NCI-H526 treated with DMSO at 0.1 percent for 48 hours (cell line): ENCODE measurements at regions not wholly inside any gene's neighbourhood (a gene's known extent, or its start where the extent isn't known, plus 50 kb on each side); places are given as distances from the start of the nearest gene placed in this dataset.

Experiments used
- DNase-seq: peaks from one replicate; lab custom pipeline; 2025; lab: John Stamatoyannopoulos, UW

GRCh38 chr11:95485115-95485900 is 254.3 kb upstream of the SESN3 start:
- DNase-seq: no peak

DNA sequence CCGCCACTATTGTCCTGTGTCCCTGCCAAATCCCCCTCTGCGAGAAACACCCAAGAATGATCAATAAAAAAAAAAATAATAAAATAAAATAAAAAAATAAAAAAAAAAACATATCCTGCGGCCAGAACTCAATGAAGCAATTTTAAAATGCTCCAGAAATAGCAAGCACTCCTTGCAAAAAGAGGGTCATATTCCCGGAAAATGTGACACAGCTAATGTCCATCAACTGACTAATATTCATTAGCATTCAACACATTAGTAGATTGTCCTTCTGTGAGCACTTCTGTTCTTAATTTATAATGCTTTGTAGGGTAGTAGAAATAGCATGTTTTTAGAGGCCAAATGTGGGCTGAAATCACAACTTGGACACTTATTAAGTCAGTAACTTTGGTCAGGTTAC is 252.3 kb upstream of the SESN3 start:
- no peak for DNase-seq

DNA sequence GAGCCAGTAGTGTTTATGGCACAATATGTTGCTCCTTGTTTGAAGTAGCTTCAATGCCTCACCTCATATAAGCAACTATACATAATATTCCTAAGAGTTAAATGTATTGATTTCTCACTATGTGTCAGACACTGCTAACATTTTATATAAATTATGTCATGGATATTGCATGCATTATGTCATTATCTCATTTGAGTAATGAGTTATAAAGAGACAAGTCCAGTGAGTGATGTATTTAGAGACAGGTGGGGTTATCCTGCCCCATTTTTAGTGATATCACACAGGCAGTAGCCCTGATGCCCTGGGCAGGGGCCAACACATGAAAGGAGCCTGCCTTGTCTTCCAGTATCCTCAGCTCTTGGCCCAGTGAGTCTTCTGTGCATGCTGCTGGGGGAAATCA is 247.0 kb upstream of the SESN3 start:
- DNase-seq: no peak

- DNase-seq: no peak
Measured at GRCh38 chr11:95469258-95469657, 238.3 kb upstream of the SESN3 start.

GRCh38 chr11:95466416-95466815 is 235.4 kb upstream of the SESN3 start:
- DNase-seq: no peak

- DNase-seq: no peak
Measured at GRCh38 chr11:95465887-95466286, 234.9 kb upstream of the SESN3 start.

DNA sequence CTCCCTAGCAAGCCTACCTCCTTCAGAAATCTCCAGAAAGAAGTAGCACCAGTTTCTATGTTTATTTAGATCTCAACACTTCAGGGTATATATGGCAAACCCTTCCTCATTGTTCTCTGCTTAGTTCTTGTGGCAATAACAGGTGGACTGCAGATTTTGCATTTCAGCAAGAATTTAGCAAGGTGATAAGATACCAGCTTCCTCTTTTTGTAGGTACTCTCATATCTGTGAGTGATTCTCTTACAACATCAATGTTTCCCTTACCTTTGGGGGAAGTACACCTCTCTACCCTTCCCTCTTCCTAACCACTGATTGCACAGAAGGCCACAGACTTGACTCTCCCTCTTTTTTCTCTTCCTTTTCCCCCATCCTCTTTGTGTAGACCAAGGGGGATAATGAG is 230.9 kb upstream of the SESN3 start:
- DNase-seq: no peak

DNA sequence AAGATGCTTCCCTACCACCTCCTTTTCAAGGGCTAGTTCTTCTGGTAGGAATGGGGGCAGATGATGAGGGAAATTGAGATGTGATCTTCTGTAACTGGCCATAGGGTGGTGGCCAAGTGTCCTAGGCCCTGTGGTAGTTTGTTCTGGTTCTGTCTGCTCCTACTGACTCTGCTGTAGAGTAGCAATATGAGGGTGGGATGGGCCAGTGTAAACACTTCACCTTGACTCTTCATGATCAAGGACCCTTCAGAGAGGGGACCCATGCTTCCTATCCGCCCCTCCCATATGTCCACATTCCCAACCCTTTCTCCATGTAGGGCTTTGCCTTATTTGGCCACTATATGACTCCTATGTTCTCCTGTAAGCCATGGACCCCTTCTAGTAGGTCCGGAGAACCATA is 230.3 kb upstream of the SESN3 start:
- no peak for DNase-seq

- no peak for DNase-seq
Measured at GRCh38 chr11:95459291-95460042, 228.5 kb upstream of the SESN3 start.

DNA sequence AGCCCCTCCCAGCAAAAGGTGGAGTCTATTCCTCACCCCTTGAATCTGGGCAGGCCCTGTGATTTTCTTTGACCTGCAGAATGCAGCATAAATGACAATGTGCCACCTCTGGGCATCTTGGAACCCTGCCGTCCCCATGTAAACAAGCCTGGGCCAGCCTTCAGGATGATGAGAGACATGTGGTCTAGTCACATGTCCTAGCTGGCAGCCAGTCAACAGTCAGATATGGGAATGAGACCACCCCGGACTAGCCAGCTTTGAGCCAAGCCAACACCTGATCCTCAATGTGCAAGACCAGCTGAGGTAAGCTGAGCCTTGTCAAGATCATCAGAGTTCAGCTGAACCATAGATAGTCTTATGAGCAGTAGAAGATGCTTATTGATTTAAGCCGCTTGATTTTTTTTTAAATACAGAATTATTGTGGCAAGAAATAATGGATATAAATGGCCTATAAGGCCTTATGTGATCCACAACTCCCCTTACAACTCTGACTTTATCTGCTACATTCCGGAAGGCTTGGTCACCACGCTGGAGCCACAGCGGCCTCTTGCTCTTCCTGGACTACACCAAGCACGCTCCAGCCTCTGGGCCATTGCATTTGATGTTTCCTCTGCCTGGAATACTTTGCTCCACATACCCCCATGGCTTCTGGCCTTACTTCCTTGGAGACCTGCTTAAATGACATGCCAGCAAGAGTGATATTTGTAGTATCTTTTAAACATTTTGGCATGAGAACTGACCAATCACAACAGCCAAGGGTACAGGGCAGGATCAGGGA is 225.9 kb upstream of the SESN3 start:
- DNase-seq: no peak

DNA sequence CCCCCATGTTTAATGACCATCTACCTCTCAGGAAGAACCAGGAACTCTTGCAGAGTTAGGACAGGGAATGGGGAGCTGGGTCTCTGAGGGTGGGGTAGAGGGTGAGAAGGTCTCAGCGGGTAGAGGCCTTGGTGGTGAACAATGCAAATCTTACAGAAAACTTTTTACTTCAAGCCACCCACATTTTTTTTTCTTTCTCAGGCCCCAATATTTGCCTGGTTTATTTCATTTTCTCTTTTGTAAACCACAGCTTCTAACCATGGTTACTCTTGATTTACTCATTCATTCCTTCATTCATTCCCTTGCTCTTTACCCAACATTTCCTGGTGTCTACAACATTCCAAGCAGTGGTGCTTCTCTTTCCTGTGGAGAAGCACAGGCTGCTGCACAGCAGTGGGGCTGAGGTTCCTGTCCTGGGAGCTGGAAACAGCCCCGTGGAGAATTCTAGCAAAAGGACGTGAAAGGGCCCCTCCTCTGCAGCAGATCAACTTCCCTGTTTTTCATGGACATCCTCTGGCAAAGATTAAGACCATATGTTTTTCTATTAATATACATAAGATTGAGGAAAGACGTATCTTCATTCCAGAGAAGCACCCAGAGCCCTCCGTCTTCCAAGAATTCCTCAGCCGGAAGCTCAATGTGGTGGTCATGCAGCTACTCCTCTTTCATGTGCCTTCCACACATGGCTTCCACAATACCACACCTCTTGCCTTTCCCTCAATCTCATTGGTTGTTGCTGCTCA is 224.4 kb upstream of the SESN3 start:
- DNase-seq: no peak

- no peak for DNase-seq
Measured at GRCh38 chr11:95453616-95454171, 222.7 kb upstream of the SESN3 start.

GRCh38 chr11:95451682-95452081 is 220.7 kb upstream of the SESN3 start:
- DNase-seq: no peak

GRCh38 chr11:95451261-95451660 is 220.3 kb upstream of the SESN3 start:
- no peak for DNase-seq

DNA sequence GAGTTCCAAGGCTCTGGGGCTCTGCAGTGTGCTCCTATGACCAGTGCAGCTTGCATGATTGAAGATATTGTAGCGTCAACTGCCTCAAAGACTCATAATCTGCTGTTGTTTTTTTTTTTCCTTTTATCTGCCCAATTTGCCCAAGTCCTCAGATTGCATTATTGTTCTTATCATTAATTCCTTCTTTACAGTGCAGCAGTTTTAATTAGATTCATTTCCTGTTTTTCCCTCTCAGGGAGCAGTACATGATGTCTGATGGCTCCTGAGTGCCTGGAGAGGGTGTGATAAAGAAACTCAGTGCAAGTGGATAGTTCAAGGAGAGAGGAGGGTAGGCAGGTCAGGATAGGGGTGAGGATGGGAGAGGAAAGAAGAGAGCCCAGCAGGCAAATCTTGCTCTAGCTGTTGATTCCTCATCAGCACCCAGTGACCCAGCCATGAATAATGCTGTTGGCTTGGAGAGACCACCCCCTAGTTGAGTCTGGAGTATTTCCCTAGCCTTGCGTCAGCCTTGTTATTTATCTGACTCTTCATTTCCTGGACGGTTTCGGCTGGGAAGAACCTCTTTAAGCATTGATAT is 219.6 kb upstream of the SESN3 start:
- DNase-seq: no peak

- DNase-seq: no peak
Measured at GRCh38 chr11:95445746-95446333, 214.8 kb upstream of the SESN3 start.

GRCh38 chr11:95444309-95445241 is 213.6 kb upstream of the SESN3 start:
- peak; percentile 42 for DNase-seq

GRCh38 chr11:95443386-95443785 is 212.4 kb upstream of the SESN3 start:
- no peak for DNase-seq

DNA sequence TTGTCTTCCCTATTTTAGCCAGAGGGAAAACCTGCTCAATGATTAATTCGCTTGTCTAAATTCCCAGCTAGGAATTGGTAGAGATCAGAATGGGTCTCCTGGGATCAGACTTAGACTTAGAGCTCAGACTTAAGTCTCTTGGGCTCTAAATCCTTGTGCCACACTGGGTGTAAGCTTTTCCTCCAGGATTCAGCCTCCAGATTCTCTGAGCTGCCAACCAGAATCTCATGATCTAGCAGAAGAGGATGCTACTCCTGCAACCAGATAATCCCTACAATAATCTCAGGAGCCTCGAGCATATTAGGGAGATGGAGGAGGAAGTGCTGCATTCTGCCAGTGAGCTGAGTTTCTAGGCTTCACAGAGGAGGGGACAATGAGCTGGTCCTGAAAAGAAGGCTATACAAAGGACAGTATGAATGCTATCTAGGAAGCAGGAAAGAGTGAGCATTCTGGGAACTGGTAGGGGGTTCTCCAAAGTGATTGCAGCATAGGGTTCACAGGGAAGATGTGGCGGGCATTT is 211.6 kb upstream of the SESN3 start:
- DNase-seq: no peak
